ENCODE measurements at regions not wholly inside any gene's neighbourhood (a gene's known extent, or its start where the extent isn't known, plus 50 kb on each side); places are given as distances from the start of the nearest gene placed in this dataset.

DNA sequence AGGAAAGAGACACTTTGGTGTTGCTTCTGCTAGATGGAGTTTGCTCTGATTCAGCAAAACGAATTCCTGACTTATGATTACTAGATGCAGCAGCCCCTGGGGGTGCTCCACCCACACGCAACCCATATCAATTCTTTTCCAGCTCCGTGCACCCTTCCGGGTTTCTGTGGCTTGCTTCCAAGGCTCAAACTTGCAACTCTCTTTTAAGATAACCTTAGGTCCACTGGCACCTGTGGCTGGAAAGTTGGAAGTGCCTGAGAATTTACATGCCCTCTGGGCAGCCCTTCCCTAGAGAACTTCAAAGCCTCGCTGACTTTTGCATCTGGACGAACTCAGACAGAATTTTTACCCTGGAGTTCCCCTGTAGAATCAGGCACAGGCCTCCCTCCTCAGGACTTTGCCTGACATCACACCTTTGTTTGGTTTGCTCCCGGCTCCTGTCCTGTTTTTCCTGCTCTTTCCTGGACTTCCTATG, 224.9 kb downstream of the SNX18 start:
- H3K4me1 Mint-ChIP-seq = peaks cover 14% of the 10 kb centered on the region
- no peak overlapping the region for H3K27ac Mint-ChIP-seq (ENCODE audit: unreplicated experiment)

DNA sequence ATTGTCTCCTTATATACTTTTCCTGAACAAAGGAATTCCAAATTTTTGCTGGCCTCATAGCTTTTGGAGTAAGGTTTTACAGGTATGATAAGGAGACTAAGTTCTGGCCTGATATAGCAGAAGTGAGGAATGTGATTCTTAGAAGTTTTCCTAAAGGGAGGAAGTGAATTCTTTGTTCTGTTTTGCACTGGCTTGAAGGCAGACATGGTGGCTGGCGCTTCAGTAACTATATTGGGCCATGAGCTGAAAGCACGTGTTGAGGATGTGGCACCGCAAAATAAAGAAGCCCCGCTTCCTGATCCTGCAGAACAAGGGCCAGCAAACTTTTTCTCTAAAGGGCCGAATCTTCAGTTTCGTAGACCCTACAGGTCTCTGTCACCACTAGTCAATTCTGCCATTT, 224.2 kb downstream of the SNX18 start:
- Mint-ChIP-seq H3K9me3 (no peaks in the 10 kb centered on the region), H3K27me3 (ENCODE audit: low read depth) (no peaks in the 10 kb centered on the region), H3K4me3 (no peak overlapping the region), H3K36me3 (ENCODE audit: low read depth) (no peaks in the 10 kb centered on the region), H3K4me1 (peaks cover 14% of the 10 kb centered on the region), H3K27ac (ENCODE audit: unreplicated experiment) (no peak overlapping the region)
- no peak for TF ChIP-seq CTCF (conservative IDR thresholded peaks at IDR 0.05)
- no peak for DNase-seq (ENCODE audit: low read depth, low spot score)

More for the DNA sequence above, 224.9 kb downstream of the SNX18 start:
- DNase-seq (ENCODE audit: low read depth, low spot score) = no peak
- no peaks in the 10 kb centered on the region for H3K9me3 Mint-ChIP-seq
- H3K36me3 Mint-ChIP-seq (ENCODE audit: low read depth) = no peaks in the 10 kb centered on the region
- H3K4me3 Mint-ChIP-seq = no peak overlapping the region
- TF ChIP-seq CTCF (conservative IDR thresholded peaks at IDR 0.05) = no peak
- no peaks in the 10 kb centered on the region for H3K27me3 Mint-ChIP-seq (ENCODE audit: low read depth)

DNA sequence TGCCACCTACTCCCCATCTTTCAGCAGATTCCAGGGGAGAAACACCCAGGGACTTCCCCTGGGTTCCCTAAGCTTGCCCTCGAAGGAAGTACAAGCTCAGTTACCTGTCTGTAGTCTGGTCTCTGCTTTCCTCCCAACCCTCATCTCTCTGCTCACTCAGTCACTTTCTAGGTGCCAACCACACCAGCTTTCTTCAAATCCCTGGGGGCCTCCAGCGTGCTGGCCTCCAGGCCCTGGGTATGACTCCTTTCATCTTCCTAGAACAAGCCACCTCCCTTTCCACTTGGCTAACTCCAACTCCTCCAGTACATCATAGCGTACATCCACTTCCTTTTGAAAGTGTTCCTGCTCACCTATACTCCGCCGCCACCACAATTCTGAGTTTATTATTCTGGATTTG, 222.6 kb downstream of the SNX18 start:
- H3K4me3 Mint-ChIP-seq = no peak overlapping the region
- H3K36me3 Mint-ChIP-seq (ENCODE audit: low read depth) = no peaks in the 10 kb centered on the region
- H3K27ac Mint-ChIP-seq (ENCODE audit: unreplicated experiment) = no peak overlapping the region
- no peak for DNase-seq (ENCODE audit: low read depth, low spot score)
- H3K9me3 Mint-ChIP-seq = no peaks in the 10 kb centered on the region
- TF ChIP-seq CTCF (conservative IDR thresholded peaks at IDR 0.05) = no peak
- H3K4me1 Mint-ChIP-seq = peaks cover 14% of the 10 kb centered on the region
- H3K27me3 Mint-ChIP-seq (ENCODE audit: low read depth) = no peaks in the 10 kb centered on the region

- no peak for TF ChIP-seq CTCF (conservative IDR thresholded peaks at IDR 0.05)
- H3K4me3 Mint-ChIP-seq = no peak overlapping the region
- H3K4me1 Mint-ChIP-seq = peaks cover 11% of the 10 kb centered on the region
- no peaks in the 10 kb centered on the region for H3K27me3 Mint-ChIP-seq (ENCODE audit: low read depth)
- no peaks in the 10 kb centered on the region for H3K36me3 Mint-ChIP-seq (ENCODE audit: low read depth)
- DNase-seq (ENCODE audit: low read depth, low spot score) = no peak
- H3K9me3 Mint-ChIP-seq = no peaks in the 10 kb centered on the region
- H3K27ac Mint-ChIP-seq (ENCODE audit: unreplicated experiment) = no peak overlapping the region
Observed at GRCh38 chr5:54739371-54739770, 221.8 kb downstream of the SNX18 start.

DNA sequence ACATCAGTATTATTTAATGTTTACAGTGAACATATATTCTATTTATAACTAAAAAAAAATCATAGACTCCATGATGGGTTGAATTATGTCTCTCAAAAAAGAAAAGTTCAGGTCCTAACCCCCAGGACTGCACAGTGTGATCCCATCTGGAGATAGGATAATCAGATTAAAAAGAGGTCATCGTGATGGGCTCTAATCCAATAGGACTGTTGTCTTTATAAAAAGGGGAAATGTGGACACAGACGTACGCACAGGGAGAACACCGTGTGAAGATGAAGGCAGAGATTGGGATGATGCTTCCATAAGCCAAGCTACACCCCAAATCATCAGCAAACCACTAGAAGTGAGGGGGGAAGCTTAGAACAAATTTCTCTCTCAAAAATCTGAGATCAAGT, 221.4 kb downstream of the SNX18 start:
- no peak for DNase-seq (ENCODE audit: low read depth, low spot score)
- Mint-ChIP-seq H3K4me1 (peaks cover 7% of the 10 kb centered on the region), H3K9me3 (no peaks in the 10 kb centered on the region), H3K27ac (ENCODE audit: unreplicated experiment) (no peak overlapping the region), H3K27me3 (ENCODE audit: low read depth) (no peaks in the 10 kb centered on the region), H3K4me3 (no peak overlapping the region), H3K36me3 (ENCODE audit: low read depth) (no peaks in the 10 kb centered on the region)
- no peak for TF ChIP-seq CTCF (conservative IDR thresholded peaks at IDR 0.05)
